ENCODE measurements at regions not wholly inside any gene's neighbourhood (a gene's known extent, or its start where the extent isn't known, plus 50 kb on each side); places are given as distances from the start of the nearest gene placed in this dataset.

DNA sequence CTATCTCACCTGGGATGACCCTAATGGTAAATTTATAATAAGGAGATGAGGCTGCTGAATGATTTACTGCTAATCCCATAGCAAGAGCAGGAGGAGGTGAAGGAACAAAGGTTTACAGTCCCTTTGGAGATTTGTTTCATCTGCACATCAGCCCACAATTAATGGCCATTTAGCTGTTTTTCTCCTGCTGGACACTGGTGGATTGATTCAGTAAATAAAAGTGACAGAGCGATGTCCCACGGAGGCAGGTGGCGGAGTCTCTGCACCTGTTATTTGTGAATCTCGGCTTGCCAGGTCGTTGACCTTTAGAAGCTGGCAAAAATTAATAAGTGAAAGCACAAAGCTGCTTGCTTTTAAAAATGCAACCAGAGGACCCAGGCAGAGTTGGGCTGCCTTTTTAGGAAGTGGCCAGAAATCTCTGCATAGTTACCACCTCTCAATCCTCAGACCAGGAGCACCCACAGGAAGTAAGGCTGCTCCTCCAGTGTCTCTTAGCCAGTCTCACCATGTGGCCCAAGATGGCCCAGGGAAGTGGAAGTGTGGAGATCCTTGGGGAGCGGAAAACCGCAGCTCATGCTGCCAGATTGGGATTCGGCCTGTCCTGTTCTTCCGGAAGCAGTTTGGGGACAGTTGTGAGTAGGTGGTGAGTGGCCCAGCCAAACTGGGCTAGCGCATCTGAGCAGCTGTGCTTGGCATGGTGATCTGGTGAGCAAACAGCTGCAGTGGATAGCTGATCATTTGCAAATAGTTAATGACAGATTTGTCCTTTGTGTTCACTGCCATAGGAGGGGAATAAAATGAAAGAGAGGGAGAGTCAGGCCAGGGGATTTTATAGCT lies 1005.7 kb upstream of the PIK3C3 start:
- TF ChIP-seq POLR2A (IDR thresholded peaks at IDR 0.05) = no peak
- TF ChIP-seq, protein P1, sequence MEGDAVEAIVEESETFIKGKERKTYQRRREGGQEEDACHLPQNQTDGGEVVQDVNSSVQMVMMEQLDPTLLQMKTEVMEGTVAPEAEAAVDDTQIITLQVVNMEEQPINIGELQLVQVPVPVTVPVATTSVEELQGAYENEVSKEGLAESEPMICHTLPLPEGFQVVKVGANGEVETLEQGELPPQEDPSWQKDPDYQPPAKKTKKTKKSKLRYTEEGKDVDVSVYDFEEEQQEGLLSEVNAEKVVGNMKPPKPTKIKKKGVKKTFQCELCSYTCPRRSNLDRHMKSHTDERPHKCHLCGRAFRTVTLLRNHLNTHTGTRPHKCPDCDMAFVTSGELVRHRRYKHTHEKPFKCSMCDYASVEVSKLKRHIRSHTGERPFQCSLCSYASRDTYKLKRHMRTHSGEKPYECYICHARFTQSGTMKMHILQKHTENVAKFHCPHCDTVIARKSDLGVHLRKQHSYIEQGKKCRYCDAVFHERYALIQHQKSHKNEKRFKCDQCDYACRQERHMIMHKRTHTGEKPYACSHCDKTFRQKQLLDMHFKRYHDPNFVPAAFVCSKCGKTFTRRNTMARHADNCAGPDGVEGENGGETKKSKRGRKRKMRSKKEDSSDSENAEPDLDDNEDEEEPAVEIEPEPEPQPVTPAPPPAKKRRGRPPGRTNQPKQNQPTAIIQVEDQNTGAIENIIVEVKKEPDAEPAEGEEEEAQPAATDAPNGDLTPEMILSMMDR (IDR thresholded peaks at IDR 0.05) = no peak

DNA sequence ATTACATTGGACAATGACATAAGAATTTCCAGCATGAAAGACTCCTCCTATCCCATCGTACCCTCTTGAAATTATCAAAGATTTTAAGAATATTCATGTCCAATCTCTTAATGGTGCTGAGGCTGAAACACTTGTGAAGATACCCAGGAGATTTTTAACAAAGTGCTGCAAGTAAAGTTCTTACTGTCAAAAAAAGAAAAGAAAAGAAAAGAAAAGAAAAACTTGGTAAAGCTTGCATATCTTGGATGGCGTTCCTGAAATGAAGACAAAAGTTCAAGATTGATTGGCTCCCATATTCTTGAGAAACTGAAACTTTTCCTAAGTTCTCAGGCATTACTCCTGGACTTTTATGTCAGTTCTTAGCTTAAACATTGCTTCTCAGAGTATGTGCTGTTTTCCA lies 1010.5 kb upstream of the PIK3C3 start:
- 63 to 67% methylated on average over 2 of the region's 2 CpGs for WGBS, 2 donors
- Histone ChIP-seq H3K9me3 (no peaks in the 10 kb centered on the region), H3K4me1 (no peaks in the 10 kb centered on the region), H3K27ac (no peak overlapping the region), H3K36me3 (ENCODE audit: low read depth, missing control alignments) (no peaks in the 10 kb centered on the region), H3K27me3 (no peaks in the 10 kb centered on the region), H3K4me3 (no peak overlapping the region)
- no peak for TF ChIP-seq POLR2A (IDR thresholded peaks at IDR 0.05)
- TF ChIP-seq, protein P1 (IDR thresholded peaks at IDR 0.05) = no peak
- no peak for DNase-seq
- intact Hi-C loops (cut with DNase I; ENCODE audit: low total_unique reads) = no loop called here

More for the DNA sequence above, 1005.7 kb upstream of the PIK3C3 start:
- intact Hi-C loops (cut with DNase I; ENCODE audit: low total_unique reads) = no loop called here
- WGBS, 2 donors = 82 to 86% methylated on average over 10 of the region's 10 CpGs
- H3K4me1 ChIP-seq = no peaks in the 10 kb centered on the region
- no peak overlapping the region for H3K4me3 ChIP-seq
- no peaks in the 10 kb centered on the region for H3K27me3 ChIP-seq
- no peaks in the 10 kb centered on the region for H3K36me3 ChIP-seq (ENCODE audit: low read depth, missing control alignments)
- H3K27ac ChIP-seq = no peak overlapping the region
- no peaks in the 10 kb centered on the region for H3K9me3 ChIP-seq
- DNase-seq = no peak

DNA sequence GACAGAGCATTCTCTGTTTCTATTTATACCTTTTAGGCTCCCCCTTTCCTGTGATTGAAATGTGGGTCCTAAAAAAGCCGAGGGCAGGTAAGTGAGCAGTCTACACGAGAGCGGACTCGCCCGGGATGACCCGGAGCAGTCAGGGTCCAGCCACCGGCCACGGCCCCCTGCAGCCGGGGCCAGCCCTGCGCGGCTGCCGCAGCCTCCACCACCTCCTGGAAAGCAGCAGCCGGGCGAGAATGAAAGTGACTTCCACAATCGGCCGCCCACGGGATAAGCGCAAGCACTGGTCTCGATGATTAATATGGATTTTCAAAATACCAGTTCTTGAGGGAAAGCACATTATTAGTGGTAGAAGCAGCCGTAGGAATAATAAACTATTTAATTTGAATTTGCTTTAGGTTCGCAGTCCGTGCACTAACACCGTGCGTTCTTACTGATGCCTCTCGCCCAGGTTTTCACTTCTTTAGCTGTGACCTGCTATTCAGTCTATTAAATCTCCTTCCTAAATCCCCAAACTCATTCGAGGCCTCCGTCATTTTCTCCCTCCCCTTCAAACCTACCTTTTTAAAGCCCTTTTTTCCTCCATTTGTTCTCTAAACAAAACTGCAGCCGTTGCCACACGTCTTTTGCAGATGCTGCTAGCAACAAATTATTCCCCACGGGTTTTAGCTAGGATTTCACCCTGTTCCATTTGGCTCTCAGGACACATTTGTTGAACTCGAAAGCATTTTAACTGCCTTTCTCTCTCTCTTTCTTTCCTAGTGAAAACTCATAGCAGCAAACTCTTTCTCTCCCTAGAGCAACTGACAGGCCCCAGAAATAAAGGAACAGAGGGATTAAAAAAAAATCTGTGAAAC lies 1015.1 kb upstream of the PIK3C3 start:
- peak overlapping the region; percentile 46 to 59 for H3K4me3 ChIP-seq
- WGBS, 2 donors = 35 to 41% methylated on average over 29 to 31 of the region's 31 CpGs

DNA sequence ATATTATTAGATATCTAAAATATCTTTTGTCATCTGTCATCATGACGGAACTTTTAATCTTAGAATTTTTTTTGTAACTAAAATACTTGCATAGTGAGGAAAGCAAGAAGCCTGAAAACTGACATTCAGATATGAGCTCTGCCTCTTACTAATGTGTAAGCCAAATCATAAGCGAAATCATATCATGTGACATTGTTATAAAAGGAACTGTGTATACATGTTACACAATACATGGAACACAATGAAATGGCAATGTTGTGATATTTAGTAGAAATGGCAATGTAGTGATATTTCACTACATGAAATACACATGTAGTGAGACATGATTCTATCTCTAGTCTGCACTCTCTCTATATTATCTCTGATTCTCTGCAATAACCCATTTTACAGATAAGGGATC lies 1016.4 kb upstream of the PIK3C3 start:
- H3K36me3 ChIP-seq (ENCODE audit: low read depth, missing control alignments) = no peaks in the 10 kb centered on the region
- 77 to 87% methylated on average over 2 of the region's 2 CpGs for WGBS, 2 donors
- H3K4me3 ChIP-seq = no peak overlapping the region
- no peak overlapping the region for H3K27ac ChIP-seq
- DNase-seq = no peak
- H3K9me3 ChIP-seq = no peaks in the 10 kb centered on the region
- intact Hi-C loops (cut with DNase I; ENCODE audit: low total_unique reads) = no loop called here
- no peaks in the 10 kb centered on the region for H3K27me3 ChIP-seq
- no peaks in the 10 kb centered on the region for H3K4me1 ChIP-seq
- TF ChIP-seq POLR2A (IDR thresholded peaks at IDR 0.05) = no peak
- TF ChIP-seq, protein P1 (IDR thresholded peaks at IDR 0.05) = no peak

More for the DNA sequence above, 1015.1 kb upstream of the PIK3C3 start:
- Histone ChIP-seq H3K9me3 (no peaks in the 10 kb centered on the region), H3K27ac (peak overlapping the region; percentile 45 to 52), H3K4me1 (no peaks in the 10 kb centered on the region), H3K27me3 (no peaks in the 10 kb centered on the region), H3K36me3 (ENCODE audit: low read depth, missing control alignments) (no peaks in the 10 kb centered on the region)
- peak; percentile 31 for DNase-seq
- intact Hi-C loops (cut with DNase I; ENCODE audit: low total_unique reads) = no loop called here
- TF ChIP-seq, protein P1 (IDR thresholded peaks at IDR 0.05) = no peak
- TF ChIP-seq POLR2A (IDR thresholded peaks at IDR 0.05) = no peak

Data from testis (tissue), 2 donors.